Endothelial cell of umbilical vein (primary cell): ENCODE measurements at regions not wholly inside any gene's neighbourhood (a gene's known extent, or its start where the extent isn't known, plus 50 kb on each side); places are given as distances from the start of the nearest gene placed in this dataset.

Experiments used
- BruUV-seq: library from RNA; stranded (reverse); fragments of 400-500 nt; replicated peaks from 2 replicates; lab custom pipeline; 2021; lab: Mats Ljungman, UMichigan
- CTCF ChIA-PET: fragments of 300-600, 350-600 bp; sonication (Branson Sonifier 250); formaldehyde crosslinking; loops from one replicate; lab custom pipeline; 2021; ENCODE audit warnings: antibody characterized with exemption, inconsistent platforms; lab: Charles Lee
- POLR2A ChIA-PET: fragments of 300-600, 350-600 bp; sonication (Branson Sonifier 250); formaldehyde crosslinking; loops from one replicate; lab custom pipeline; 2021; ENCODE audit warnings: antibody characterized with exemption, inconsistent platforms; lab: Charles Lee
- DNase-seq: peaks from one replicate; pipeline ENCODE4 v3.0.0-alpha.2; 2011; ENCODE audit warnings: low read depth, low spot score
- FAIRE-seq: peaks from 2 replicates; lab custom pipeline; 2011; peaks lifted over from hg19 to GRCh38; lab: Jason Lieb, UNC
- H2AFZ ChIP-seq: 2 replicates; pipeline ENCODE4 v1.6.0; 2012; ENCODE audit warnings: low read depth, low read length, control low read depth, inconsistent platforms
- H3K27ac ChIP-seq: 2 replicates; pipeline ENCODE4 v1.5.1; 2011; ENCODE audit warnings: low read depth, mild to moderate bottlenecking, control low read depth, low read length, moderate library complexity; ENCODE audit not compliant: insufficient read depth
- H3K27me3 ChIP-seq, 2 experiments: 2 replicates each; pipeline versions ENCODE4 v1.6.0 to v1.6.1; 2011; ENCODE audit warnings: low read length in 2 of 2, mixed read lengths in 1 of 2; ENCODE audit not compliant: control insufficient read depth in 2 of 2, insufficient read depth in 2 of 2
- H3K36me3 ChIP-seq, 2 experiments: 2 replicates in 1 of 2; 3 replicates in 1 of 2; pipeline ENCODE4 v1.5.1; 2011; ENCODE audit warnings: low read length in 2 of 2, mild to moderate bottlenecking in 1 of 2, moderate library complexity in 1 of 2; ENCODE audit not compliant: control insufficient read depth in 2 of 2, insufficient read depth in 2 of 2; ENCODE audit errors: extremely low read depth in 1 of 2
- H3K4me1 ChIP-seq: 3 replicates; pipeline ENCODE4 v1.5.1; 2011; ENCODE audit warnings: mild to moderate bottlenecking, low read length; ENCODE audit not compliant: control insufficient read depth, insufficient read depth; ENCODE audit errors: extremely low read depth
- H3K4me2 ChIP-seq: 2 replicates; pipeline ENCODE4 v1.6.1; 2011; ENCODE audit warnings: low read length, control low read depth, mixed read lengths; ENCODE audit not compliant: insufficient read depth
- H3K4me3 ChIP-seq, 3 experiments: fragments of 200-600 bp in 1 of 3; sonication (generic), shearing (Covaris generic) in 1 of 3; replicated peaks in 1 of 3; 2 replicates each; pipeline ENCODE4 v1.5.1; 2011 to 2016; ENCODE audit warnings: control low read depth in 3 of 3, low read length in 3 of 3, mild to moderate bottlenecking in 2 of 3, inconsistent platforms in 1 of 3, low read depth in 1 of 3, moderate library complexity in 1 of 3; ENCODE audit not compliant: insufficient read depth in 1 of 3
- H3K79me2 ChIP-seq: 2 replicates; pipeline ENCODE4 v1.6.0; 2012; ENCODE audit warnings: low read length, inconsistent platforms; ENCODE audit not compliant: control insufficient read depth, insufficient read depth
- H3K9ac ChIP-seq: replicated peaks from 2 replicates; pipeline ENCODE3; 2011; ENCODE audit warnings: low read length, control low read depth; ENCODE audit not compliant: insufficient read depth; ENCODE audit errors: extremely low read depth
- H3K9me1 ChIP-seq: replicated peaks from 3 replicates; pipeline ENCODE4 v1.6.0; 2011; ENCODE audit warnings: mild to moderate bottlenecking, low read length; ENCODE audit not compliant: control insufficient read depth, insufficient read depth; ENCODE audit errors: extremely low read depth
- H3K9me3 ChIP-seq: replicated peaks from 2 replicates; pipeline ENCODE4 v1.5.1; 2012; ENCODE audit warnings: low read length, inconsistent platforms; ENCODE audit not compliant: control insufficient read depth, insufficient read depth
- H4K20me1 ChIP-seq: replicated peaks from 2 replicates; pipeline ENCODE3; 2011; ENCODE audit warnings: mild to moderate bottlenecking, low read length; ENCODE audit not compliant: control insufficient read depth, insufficient read depth; ENCODE audit errors: extremely low read depth
- CTCF ChIP-seq, 2 donors: IDR thresholded peaks; 1 replicate in 1 of 2; 2 replicates in 1 of 2; pipeline ENCODE4 v1.5.1; 2011; ENCODE audit warnings: low read length in 2 of 2, mild to moderate bottlenecking in 2 of 2, moderate library complexity in 2 of 2, control low read depth in 1 of 2, inconsistent platforms in 1 of 2, low read depth in 1 of 2; ENCODE audit not compliant: insufficient read depth in 1 of 2; ENCODE audit errors: extremely low read depth in 1 of 2
- EZH2 ChIP-seq: IDR thresholded peaks from 2 replicates; pipeline ENCODE4 v1.6.1; 2012; ENCODE audit warnings: borderline replicate concordance, low read depth, mild to moderate bottlenecking, moderate library complexity, low read length, inconsistent platforms; ENCODE audit not compliant: severe bottlenecking
- FOS ChIP-seq: IDR thresholded peaks from 2 replicates; pipeline ENCODE4 v1.6.1; 2011; ENCODE audit warnings: mild to moderate bottlenecking, low read length, moderate library complexity, borderline replicate concordance; ENCODE audit not compliant: insufficient read depth
- GATA2 ChIP-seq: IDR thresholded peaks from 2 replicates; pipeline ENCODE4 v1.7.0; 2011; ENCODE audit warnings: low read depth, mild to moderate bottlenecking, moderate library complexity, mixed read lengths, low read length; ENCODE audit not compliant: insufficient read length, insufficient read depth
- JUN ChIP-seq: IDR thresholded peaks from 2 replicates; pipeline ENCODE4 v1.6.1; 2011; ENCODE audit warnings: borderline replicate concordance, low read depth; ENCODE audit not compliant: insufficient read length, insufficient read depth
- MAX ChIP-seq: IDR thresholded peaks from 2 replicates; pipeline ENCODE4 v1.6.1; 2011; ENCODE audit not compliant: insufficient read depth, insufficient read length
- MYC ChIP-seq: IDR thresholded peaks from one replicate; pipeline ENCODE4 v1.6.1; 2011; ENCODE audit warnings: mild to moderate bottlenecking, low read depth, low read length
- POLR2A ChIP-seq: IDR thresholded peaks from 2 replicates; pipeline ENCODE4 v1.6.1; 2012; ENCODE audit warnings: low read depth, mild to moderate bottlenecking, control low read depth, low read length
- POLR2AphosphoS5 ChIP-seq: IDR thresholded peaks from 2 replicates; pipeline ENCODE4 v1.6.1; 2012; ENCODE audit warnings: low read depth, mild to moderate bottlenecking, control low read depth, low read length, moderate library complexity; ENCODE audit not compliant: insufficient read depth
- dilution Hi-C: fragments of 300-500 bp; cut with MboI; formaldehyde crosslinking; loops from one replicate; pipeline ENCODE4 v1.15.0; 2019; ENCODE audit warnings: low sequenced_read_pairs; ENCODE audit not compliant: extremely low pct_ligation_motif_present
- intact Hi-C: fragments of 100-400 bp; cut with micrococcal nuclease; formaldehyde crosslinking; loops from one replicate; pipeline ENCODE4 v1.10.0; 2022

GRCh38 chrX:25726539-25726938 is 411.6 kb upstream of the MAGEB18 start:
- no peaks in the 10 kb centered on the region for H3K9me1 ChIP-seq
- H3K27me3 ChIP-seq: no peaks in the 10 kb centered on the region
- no peaks in the 10 kb centered on the region for H3K9me3 ChIP-seq
- no peak for TF ChIP-seq POLR2AphosphoS5
- no peak for TF ChIP-seq EZH2
- no peak for TF ChIP-seq FOS
- TF ChIP-seq CTCF (IDR thresholded peaks at IDR 0.05; ENCODE audit: extremely low read depth in 1 of 2, insufficient read depth in 1 of 2, low read depth in 1 of 2, low read length in 2 of 2): no peak
- TF ChIP-seq JUN: no peak
- TF ChIP-seq MYC: no peak
- no peak for TF ChIP-seq MAX
- TF ChIP-seq GATA2: no peak
- no peak for TF ChIP-seq POLR2A
- dilution Hi-C loops: no loop called here
- intact Hi-C loops: no loop called here
- H3K4me1 ChIP-seq: no peaks in the 10 kb centered on the region
- BruUV-seq: no TSS peak
- H3K9ac ChIP-seq: no peak overlapping the region
- POLR2A ChIA-PET: no interaction called here
- DNase-seq: no peak
- no peak overlapping the region for H3K27ac ChIP-seq
- H3K36me3 ChIP-seq: no peaks in the 10 kb centered on the region
- no peak for FAIRE-seq
- H4K20me1 ChIP-seq: no peaks in the 10 kb centered on the region
- CTCF ChIA-PET: interaction anchor here (1.1 kb wide), 1 partner anchor 131 kb away, joined by 3 read pairs; no protein-coding TSS in a partner anchor
- H2AFZ ChIP-seq: no peak overlapping the region
- no peak overlapping the region for H3K4me3 ChIP-seq
- no peak overlapping the region for H3K4me2 ChIP-seq
- H3K79me2 ChIP-seq: no peaks in the 10 kb centered on the region
